Inferior parietal cortex (tissue), 1 donor: ENCODE measurements at regions not wholly inside any gene's neighbourhood (a gene's known extent, or its start where the extent isn't known, plus 50 kb on each side); places are given as distances from the start of the nearest gene placed in this dataset.

ENCODE experiments used
- DNase-seq: peaks from one replicate; pipeline ENCODE4 v3.0.0-alpha.2; 2016; ENCODE audit errors: extremely low spot score

GRCh38 chr1:239819756-239820250, 271.9 kb upstream of the FMN2 start:
- no peak for DNase-seq

- no peak for DNase-seq
Measured at GRCh38 chr1:239823852-239824251, 267.8 kb upstream of the FMN2 start.

GRCh38 chr1:239826211-239826610, 265.5 kb upstream of the FMN2 start:
- DNase-seq: no peak

GRCh38 chr1:239826736-239827135, 264.9 kb upstream of the FMN2 start:
- DNase-seq: no peak

- DNase-seq: no peak
Measured at GRCh38 chr1:239829535-239829934, 262.1 kb upstream of the FMN2 start.

GRCh38 chr1:239831577-239832355, 259.9 kb upstream of the FMN2 start:
- DNase-seq: no peak

GRCh38 chr1:239833723-239834122, 258.0 kb upstream of the FMN2 start:
- no peak for DNase-seq

GRCh38 chr1:239835946-239836440, 255.7 kb upstream of the FMN2 start:
- no peak for DNase-seq

GRCh38 chr1:239840336-239840735, 251.3 kb upstream of the FMN2 start:
- no peak for DNase-seq

GRCh38 chr1:239840790-239841189, 250.9 kb upstream of the FMN2 start:
- no peak for DNase-seq

- DNase-seq: no peak
Measured at GRCh38 chr1:239841631-239842030, 250.1 kb upstream of the FMN2 start.

GRCh38 chr1:239843541-239843940, 248.1 kb upstream of the FMN2 start:
- DNase-seq: no peak

GRCh38 chr1:239844833-239845232, 246.8 kb upstream of the FMN2 start:
- DNase-seq: no peak

- no peak for DNase-seq
Measured at GRCh38 chr1:239854922-239855321, 236.8 kb upstream of the FMN2 start.

- no peak for DNase-seq
Measured at GRCh38 chr1:239856067-239856466, 235.6 kb upstream of the FMN2 start.

GRCh38 chr1:239856924-239857323, 234.8 kb upstream of the FMN2 start:
- DNase-seq: no peak

- DNase-seq: no peak
Measured at GRCh38 chr1:239858057-239858456, 233.6 kb upstream of the FMN2 start.

- DNase-seq: no peak
Measured at GRCh38 chr1:239858529-239858928, 233.2 kb upstream of the FMN2 start.

- no peak for DNase-seq
Measured at GRCh38 chr1:239861985-239862384, 229.7 kb upstream of the FMN2 start.

- no peak for DNase-seq
Measured at GRCh38 chr1:239868058-239868832, 223.4 kb upstream of the FMN2 start.

GRCh38 chr1:239870194-239870593, 221.5 kb upstream of the FMN2 start:
- no peak for DNase-seq

- DNase-seq: no peak
Measured at GRCh38 chr1:239872626-239873025, 219.1 kb upstream of the FMN2 start.

GRCh38 chr1:239874831-239875230, 216.9 kb upstream of the FMN2 start:
- DNase-seq: no peak
